ENCODE measurements at regions not wholly inside any gene's neighbourhood (a gene's known extent, or its start where the extent isn't known, plus 50 kb on each side); places are given as distances from the start of the nearest gene placed in this dataset.
"Not testable (repeated sequence)": the region's sequence is repeated elsewhere in the genome, so short reads cannot be mapped to it uniquely, and the experiment has no call there.

GRCh38 chr11:106524436-106524835 is 447.0 kb downstream of the AASDHPPT start:
- H3K4me3 ChIP-seq, result no peak overlapping the region
- no peak overlapping the region for H3K27ac ChIP-seq
- 0 to 85% (median 50%) methylated on average over 1 to 2 of the region's 2 CpGs; no CpG with 5 or more reads in 3 of the 10 experiments for WGBS, 10 experiments
- in situ Hi-C loops (cut with MboI; ENCODE audit: low pct_unique_long_range_greater_than_20kb in 2 of 9, low sequenced_read_pairs in 9 of 9, unreplicated experiment in 9 of 9), result no loop called here
- peak in 1 of 8 experiments; percentile 23 for ATAC-seq (replicated peaks in 6 of 8)
- no peaks in the 10 kb centered on the region for H3K4me1 ChIP-seq (replicated peaks in 1 of 2)

- ATAC-seq (replicated peaks in 6 of 8); H3K27ac ChIP-seq; H3K4me1 ChIP-seq (replicated peaks in 1 of 2); in situ Hi-C loops (cut with MboI; ENCODE audit: low pct_unique_long_range_greater_than_20kb in 2 of 9, low sequenced_read_pairs in 9 of 9, unreplicated experiment in 9 of 9); H3K4me3 ChIP-seq: not testable (repeated sequence)
- 82 to 100% (median 100%) methylated on average over 1 to 11 of the region's 18 CpGs; no CpG with 5 or more reads in 3 of the 10 experiments for WGBS, 10 experiments
Measured at GRCh38 chr11:106531648-106532047, 454.2 kb downstream of the AASDHPPT start.

- in situ Hi-C loops (cut with MboI; ENCODE audit: low pct_unique_long_range_greater_than_20kb in 2 of 9, low sequenced_read_pairs in 9 of 9, unreplicated experiment in 9 of 9), result no loop called here
- no peak overlapping the region for H3K4me3 ChIP-seq
- WGBS, 10 experiments, result 31 to 100% (median 67%) methylated on average over 1 to 2 of the region's 2 CpGs
- H3K4me1 ChIP-seq (replicated peaks in 1 of 2), result no peaks in the 10 kb centered on the region
- no peak overlapping the region for H3K27ac ChIP-seq
- ATAC-seq (replicated peaks in 6 of 8), result no peak
Measured at GRCh38 chr11:106533046-106533445, 455.6 kb downstream of the AASDHPPT start.

- H3K27ac ChIP-seq, result no peak overlapping the region
- no peak for ATAC-seq (replicated peaks in 6 of 8)
- H3K4me3 ChIP-seq, result no peak overlapping the region
- WGBS, 10 experiments, result 34 to 98% (median 84%) methylated on average over 2 to 5 of the region's 5 CpGs
- in situ Hi-C loops (cut with MboI; ENCODE audit: low pct_unique_long_range_greater_than_20kb in 2 of 9, low sequenced_read_pairs in 9 of 9, unreplicated experiment in 9 of 9), result no loop called here
- H3K4me1 ChIP-seq (replicated peaks in 1 of 2), result no peaks in the 10 kb centered on the region
Measured at GRCh38 chr11:106540001-106540400, 462.5 kb downstream of the AASDHPPT start.

- peak in 5 of 8 experiments; percentile 44 to 77 (median 66) for ATAC-seq (replicated peaks in 6 of 8)
- Histone ChIP-seq H3K4me3 (no peak overlapping the region), H3K4me1 (replicated peaks in 1 of 2) (no peaks in the 10 kb centered on the region), H3K27ac (no peak overlapping the region)
- WGBS, 10 experiments, result 14 to 100% (median 61%) methylated on average over 1 to 2 of the region's 2 CpGs; no CpG with 5 or more reads in 4 of the 10 experiments
- in situ Hi-C loops (cut with MboI; ENCODE audit: low pct_unique_long_range_greater_than_20kb in 2 of 9, low sequenced_read_pairs in 9 of 9, unreplicated experiment in 9 of 9), result no loop called here
Measured at GRCh38 chr11:106548406-106548805, 469.9 kb downstream of the GUCY1A2 start.

- Histone ChIP-seq H3K4me3 (no peak overlapping the region), H3K4me1 (replicated peaks in 1 of 2) (no peaks in the 10 kb centered on the region), H3K27ac (no peak overlapping the region)
- in situ Hi-C loops (cut with MboI; ENCODE audit: low pct_unique_long_range_greater_than_20kb in 2 of 9, low sequenced_read_pairs in 9 of 9, unreplicated experiment in 9 of 9), result no loop called here
- WGBS, 10 experiments, result 80 to 100% (median 91%) methylated on average over 1 to 10 of the region's 13 CpGs; no CpG with 5 or more reads in 2 of the 10 experiments
- no peak for ATAC-seq (replicated peaks in 6 of 8)
Measured at GRCh38 chr11:106551744-106552673, 466.3 kb downstream of the GUCY1A2 start.

GRCh38 chr11:106552694-106553203 is 465.5 kb downstream of the GUCY1A2 start:
- no peak overlapping the region for H3K27ac ChIP-seq
- in situ Hi-C loops (cut with MboI; ENCODE audit: low pct_unique_long_range_greater_than_20kb in 2 of 9, low sequenced_read_pairs in 9 of 9, unreplicated experiment in 9 of 9), result no loop called here
- WGBS, 10 experiments, result 19 to 90% (median 77%) methylated on average over 1 to 5 of the region's 6 CpGs; no CpG with 5 or more reads in 4 of the 10 experiments
- no peak overlapping the region for H3K4me3 ChIP-seq
- no peaks in the 10 kb centered on the region for H3K4me1 ChIP-seq (replicated peaks in 1 of 2)
- ATAC-seq (replicated peaks in 6 of 8), result no peak

GRCh38 chr11:106553304-106553703 is 465.0 kb downstream of the GUCY1A2 start:
- 70 to 100% (median 96%) methylated on average over 1 to 4 of the region's 6 CpGs; no CpG with 5 or more reads in 7 of the 10 experiments for WGBS, 10 experiments
- Histone ChIP-seq H3K4me1 (replicated peaks in 1 of 2) (no peaks in the 10 kb centered on the region), H3K27ac (no peak overlapping the region), H3K4me3 (no peak overlapping the region)
- no peak for ATAC-seq (replicated peaks in 6 of 8)
- in situ Hi-C loops (cut with MboI; ENCODE audit: low pct_unique_long_range_greater_than_20kb in 2 of 9, low sequenced_read_pairs in 9 of 9, unreplicated experiment in 9 of 9), result no loop called here

- in situ Hi-C loops (cut with MboI; ENCODE audit: low pct_unique_long_range_greater_than_20kb in 2 of 9, low sequenced_read_pairs in 9 of 9, unreplicated experiment in 9 of 9); H3K4me3 ChIP-seq; H3K4me1 ChIP-seq (replicated peaks in 1 of 2); ATAC-seq (replicated peaks in 6 of 8); H3K27ac ChIP-seq: not testable (repeated sequence)
- WGBS, 10 experiments, result 35 to 100% (median 88%) methylated on average over 1 to 11 of the region's 13 CpGs
Measured at GRCh38 chr11:106555566-106556250, 462.6 kb downstream of the GUCY1A2 start.

GRCh38 chr11:106565326-106565725 is 452.9 kb downstream of the GUCY1A2 start:
- 17 to 100% (median 85%) methylated on average over 1 to 2 of the region's 2 CpGs for WGBS, 10 experiments
- no peak overlapping the region for H3K4me3 ChIP-seq
- in situ Hi-C loops (cut with MboI; ENCODE audit: low pct_unique_long_range_greater_than_20kb in 2 of 9, low sequenced_read_pairs in 9 of 9, unreplicated experiment in 9 of 9), result no loop called here

GRCh38 chr11:106568632-106569031 is 449.6 kb downstream of the GUCY1A2 start:
- Histone ChIP-seq H3K4me3 (no peak overlapping the region), H3K27ac (no peak overlapping the region), H3K4me1 (replicated peaks in 1 of 2) (no peaks in the 10 kb centered on the region)
- ATAC-seq (replicated peaks in 6 of 8), result no peak
- in situ Hi-C loops (cut with MboI; ENCODE audit: low pct_unique_long_range_greater_than_20kb in 2 of 9, low sequenced_read_pairs in 9 of 9, unreplicated experiment in 9 of 9), result no loop called here
- 42 to 100% (median 98%) methylated on average over 2 to 3 of the region's 3 CpGs; no CpG with 5 or more reads in 2 of the 10 experiments for WGBS, 10 experiments

More at GRCh38 chr11:106565326-106565725, 452.9 kb downstream of the GUCY1A2 start:
- Histone ChIP-seq H3K4me1 (replicated peaks in 1 of 2) (no peaks in the 10 kb centered on the region), H3K27ac (no peak overlapping the region)
- no peak for ATAC-seq (replicated peaks in 6 of 8)

- H3K4me3 ChIP-seq, result not testable (repeated sequence)
Measured at GRCh38 chr11:106577384-106577783, 440.9 kb downstream of the GUCY1A2 start.

GRCh38 chr11:106581399-106581798 is 436.9 kb downstream of the GUCY1A2 start:
- WGBS, 10 experiments, result 40 to 100% (median 74%) methylated on average over 3 to 6 of the region's 6 CpGs
- Histone ChIP-seq H3K4me3 (no peak overlapping the region), H3K4me1 (replicated peaks in 1 of 2) (no peaks in the 10 kb centered on the region), H3K27ac (no peak overlapping the region)
- in situ Hi-C loops (cut with MboI; ENCODE audit: low pct_unique_long_range_greater_than_20kb in 2 of 9, low sequenced_read_pairs in 9 of 9, unreplicated experiment in 9 of 9), result loop anchor here in 1 of 9 experiments (25.0 kb wide), 1 partner anchor 269 kb away; no protein-coding TSS in a partner anchor
- ATAC-seq (replicated peaks in 6 of 8), result no peak

More at GRCh38 chr11:106577384-106577783, 440.9 kb downstream of the GUCY1A2 start:
- 70 to 100% (median 92%) methylated on average over 1 to 3 of the region's 5 CpGs; no CpG with 5 or more reads in 3 of the 10 experiments for WGBS, 10 experiments
- in situ Hi-C loops (cut with MboI; ENCODE audit: low pct_unique_long_range_greater_than_20kb in 2 of 9, low sequenced_read_pairs in 9 of 9, unreplicated experiment in 9 of 9), result loop anchor here in 1 of 9 experiments (25.0 kb wide), 1 partner anchor 265 kb away; no protein-coding TSS in a partner anchor
- ATAC-seq (replicated peaks in 6 of 8); H3K27ac ChIP-seq; H3K4me1 ChIP-seq (replicated peaks in 1 of 2): not testable (repeated sequence)
